GM21786 (cell line): ENCODE measurements at regions not wholly inside any gene's neighbourhood (a gene's known extent, or its start where the extent isn't known, plus 50 kb on each side); places are given as distances from the start of the nearest gene placed in this dataset.

Source experiments
- ATAC-seq: cut with Tn5 transposase; IDR thresholded peaks from one replicate; pipeline ENCODE4 v1.9.1; 2021; ENCODE audit not compliant: unreplicated experiment

DNA sequence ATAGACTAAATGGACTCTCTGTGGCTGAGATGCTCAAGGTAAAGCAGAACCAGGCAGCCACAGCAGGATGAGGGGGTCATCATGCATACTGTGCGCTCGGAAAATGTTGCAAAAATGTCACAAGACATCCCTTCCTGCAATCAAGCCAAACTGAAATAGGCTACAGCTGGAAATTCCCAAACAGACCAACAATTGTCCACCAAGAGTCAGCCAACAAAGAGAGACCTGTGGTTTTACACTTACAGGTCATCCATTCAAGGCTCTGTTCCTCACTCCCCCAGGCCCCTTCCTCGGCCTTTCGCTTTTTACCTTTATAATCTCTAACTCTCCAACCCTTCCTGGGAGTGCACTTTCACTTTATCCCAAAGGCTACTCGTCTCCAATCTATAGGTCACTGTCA, 1066.9 kb downstream of the TSN start:
- ATAC-seq = no peak

DNA sequence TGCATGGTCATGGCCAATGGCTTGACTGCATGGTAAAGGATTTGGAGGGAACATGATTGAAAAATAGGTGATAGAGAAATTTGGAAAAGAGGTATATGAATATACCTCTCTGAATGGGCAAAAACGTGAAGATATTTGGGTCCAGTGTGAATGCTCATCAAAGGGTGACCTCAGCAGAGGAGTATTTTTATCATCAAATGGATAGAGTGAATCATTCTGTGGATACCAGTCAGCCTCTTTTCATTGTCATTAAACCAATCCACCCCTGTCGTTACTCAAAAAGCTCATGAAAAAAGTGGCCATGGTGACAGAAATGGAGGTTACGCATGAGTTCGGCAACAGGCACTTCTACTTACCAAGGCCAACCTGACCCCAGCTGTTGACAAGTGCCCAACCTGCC, 1074.7 kb downstream of the TSN start:
- ATAC-seq = no peak

DNA sequence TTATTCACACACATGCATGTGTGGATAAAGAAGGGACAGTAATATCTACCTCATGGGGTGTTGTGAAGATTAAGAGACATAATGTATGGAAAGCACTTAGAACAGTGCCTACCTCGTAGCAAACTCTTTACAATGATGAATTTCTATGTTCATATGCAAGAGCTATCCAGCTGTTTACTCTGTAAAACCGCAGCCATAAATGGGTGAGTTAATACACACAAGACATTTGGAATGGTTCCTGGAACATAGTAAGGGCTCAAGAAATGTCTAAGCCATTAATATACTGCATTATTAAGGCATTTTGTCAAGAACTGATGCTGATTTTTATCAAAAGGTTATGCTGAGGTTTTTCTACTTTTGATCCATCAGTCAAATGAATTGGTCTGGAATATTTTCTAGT, 1076.2 kb downstream of the TSN start:
- no peak for ATAC-seq

DNA sequence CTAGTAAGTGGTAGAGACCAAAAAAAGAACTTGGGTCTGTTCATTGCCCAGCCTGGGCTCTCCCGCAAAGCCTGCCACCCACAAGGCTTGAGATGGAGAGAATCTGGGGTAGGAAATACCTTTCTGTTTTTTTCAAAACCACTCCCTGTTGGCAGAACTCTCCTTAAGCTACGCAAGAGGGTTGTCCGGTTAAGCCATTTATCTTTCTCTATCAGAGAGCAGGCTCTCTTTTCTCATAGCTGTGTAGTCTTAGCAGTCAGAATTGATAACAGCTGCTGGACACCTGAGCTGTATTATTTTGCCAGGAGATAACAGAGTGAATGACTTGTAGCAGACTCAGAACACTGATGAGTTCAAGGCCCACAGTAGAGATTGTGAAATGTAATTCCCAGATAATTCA, 1088.1 kb downstream of the TSN start:
- ATAC-seq = no peak

DNA sequence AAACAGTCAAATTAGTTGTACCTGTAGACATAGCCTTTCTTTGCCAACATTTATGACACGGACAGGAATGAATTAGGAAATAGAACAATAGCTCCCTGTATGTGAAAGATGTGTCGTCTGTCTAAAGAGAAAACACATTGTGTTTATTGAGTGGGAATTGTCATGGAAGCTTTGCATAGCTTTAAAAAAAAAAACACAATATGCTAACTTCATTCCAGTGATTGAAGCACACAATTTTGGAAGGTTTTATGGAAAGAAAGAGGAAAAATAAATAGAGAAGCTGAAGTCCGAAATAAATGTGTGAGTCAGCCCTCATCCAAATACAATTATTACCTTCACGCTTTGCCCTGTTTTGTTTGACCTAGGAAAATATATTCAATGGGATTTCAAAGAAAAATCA, 1095.7 kb downstream of the TSN start:
- ATAC-seq = no peak

DNA sequence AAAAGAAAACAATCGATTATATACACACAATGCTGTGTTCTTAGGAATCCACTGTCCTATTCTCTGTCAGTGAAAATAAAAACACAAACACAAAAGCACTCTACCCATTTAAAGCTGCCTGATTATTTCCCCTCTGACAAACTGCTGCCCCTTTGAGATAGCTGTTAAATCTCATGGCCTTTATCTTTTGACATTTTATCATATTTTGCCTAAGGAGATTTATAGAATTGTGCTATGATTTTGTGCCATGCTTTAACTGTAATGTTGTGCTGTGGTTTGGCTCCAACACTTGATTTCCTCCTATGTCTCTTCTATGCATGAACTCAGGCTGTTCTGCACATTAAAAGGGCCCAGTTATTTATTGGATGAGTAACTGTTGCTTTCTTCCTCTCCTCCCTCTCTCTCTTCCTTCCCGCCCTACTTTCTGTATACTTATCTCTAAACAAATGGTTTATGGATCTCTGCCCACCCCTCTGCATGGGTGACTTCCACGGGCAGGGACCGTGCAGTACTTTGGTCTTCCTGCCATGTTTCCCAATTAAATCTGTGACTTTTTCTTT, 1096.6 kb downstream of the TSN start:
- no peak for ATAC-seq

DNA sequence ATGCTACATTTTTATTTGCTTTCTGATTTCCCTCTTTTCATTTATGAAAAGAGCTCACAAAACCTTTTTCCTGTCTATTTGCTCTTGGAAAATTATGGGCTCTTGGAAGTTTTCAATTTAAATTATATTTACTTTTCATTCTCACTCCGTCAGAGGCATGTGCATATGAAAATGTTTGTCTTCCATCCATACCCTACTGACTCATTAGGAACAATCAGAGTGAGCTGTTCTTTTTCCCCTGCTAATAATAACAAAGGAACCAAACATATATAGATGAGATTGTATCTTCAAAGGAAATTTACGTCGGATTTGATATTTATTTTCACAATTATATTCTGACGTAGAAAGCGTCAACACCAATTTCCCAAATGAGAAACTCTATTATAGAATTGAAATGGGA, 1101.2 kb downstream of the TSN start:
- no peak for ATAC-seq

DNA sequence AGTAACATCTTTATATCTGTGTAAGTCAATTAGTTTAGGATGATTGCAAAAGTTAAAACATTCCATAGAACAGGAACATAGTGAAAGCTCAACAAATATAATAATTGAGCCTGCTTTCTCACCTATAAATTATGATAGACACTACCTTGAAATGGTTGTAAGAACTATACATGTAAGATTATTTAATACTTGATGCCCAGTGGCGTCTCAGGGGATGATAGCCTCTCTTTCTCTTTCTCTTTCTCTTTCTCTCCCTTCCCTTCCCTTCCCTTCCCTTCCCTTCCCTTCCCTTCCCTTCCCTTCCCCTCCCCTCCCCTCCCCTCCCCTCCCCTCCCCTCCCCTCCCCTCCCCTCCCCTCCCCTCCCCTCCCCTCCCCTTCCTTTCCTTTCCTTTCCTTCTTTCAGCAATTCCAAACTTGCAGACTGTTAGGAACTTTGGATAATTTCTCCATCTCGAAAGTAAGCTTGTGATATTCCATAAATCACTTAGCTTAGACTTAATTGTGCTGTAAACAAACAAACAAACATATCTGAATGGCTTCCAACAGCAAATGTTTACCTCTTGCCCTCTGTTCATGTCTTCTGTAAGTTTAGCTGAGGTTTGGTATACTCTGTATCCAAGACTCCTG, 1102.7 kb downstream of the TSN start:
- ATAC-seq = no peak

DNA sequence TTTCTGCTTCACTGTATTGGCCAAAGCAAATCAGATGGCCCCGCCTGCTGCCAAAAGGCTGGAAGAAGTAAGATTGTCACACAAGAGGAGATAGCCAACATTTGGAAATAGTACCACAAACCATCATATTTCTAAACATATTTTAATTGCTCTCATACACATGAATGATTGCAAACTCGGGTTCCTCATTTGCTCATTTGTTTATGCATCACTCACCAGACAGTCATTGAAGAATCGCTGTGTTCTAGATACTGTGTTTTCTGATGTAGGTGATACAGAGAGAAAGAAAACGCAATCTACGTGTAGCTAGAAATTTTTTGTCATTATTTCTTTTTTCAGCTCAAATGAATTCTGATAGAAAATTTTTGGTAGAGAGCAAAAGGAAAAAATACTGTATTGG, 1103.4 kb downstream of the TSN start:
- ATAC-seq = no peak

DNA sequence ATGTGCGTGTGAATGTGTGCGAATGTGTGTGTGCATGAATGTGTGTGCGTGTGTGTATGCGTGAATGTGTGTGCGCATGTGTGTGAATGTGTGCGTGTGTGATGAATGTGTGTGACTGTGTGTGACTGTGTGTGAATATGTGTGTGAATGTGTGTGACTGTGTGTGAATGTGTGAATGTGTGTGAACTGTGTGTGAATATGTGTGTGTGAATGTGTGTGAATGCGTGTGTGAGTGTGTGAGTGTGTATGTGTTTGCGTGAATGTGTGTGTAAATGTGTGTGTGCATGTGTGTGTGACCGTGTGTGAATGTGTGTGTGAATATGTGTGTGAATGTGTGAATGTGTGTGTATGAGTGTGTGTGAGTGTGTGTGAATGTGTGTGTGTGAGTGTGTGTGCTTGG, 1103.8 kb downstream of the TSN start:
- ATAC-seq = no peak

DNA sequence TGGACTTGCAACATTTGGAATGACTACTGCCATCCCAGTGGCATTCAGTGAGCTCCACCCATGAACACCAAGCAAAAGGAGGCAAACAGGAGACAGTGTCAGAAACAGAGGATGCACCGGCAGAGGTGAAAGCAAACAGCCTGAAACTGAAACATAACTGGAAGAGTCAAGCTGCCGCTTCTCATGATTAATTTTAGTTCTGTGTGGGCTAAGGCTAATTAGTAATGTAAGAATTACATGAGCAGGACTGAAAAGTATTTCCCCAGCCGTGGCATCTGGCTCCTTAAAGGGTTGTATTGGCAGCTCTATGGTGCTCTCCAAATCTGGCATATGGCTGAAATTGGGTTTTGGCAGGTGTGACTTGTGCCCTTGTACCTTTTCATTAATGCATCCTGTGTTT, 1108.1 kb downstream of the TSN start:
- ATAC-seq = peak; percentile 71

DNA sequence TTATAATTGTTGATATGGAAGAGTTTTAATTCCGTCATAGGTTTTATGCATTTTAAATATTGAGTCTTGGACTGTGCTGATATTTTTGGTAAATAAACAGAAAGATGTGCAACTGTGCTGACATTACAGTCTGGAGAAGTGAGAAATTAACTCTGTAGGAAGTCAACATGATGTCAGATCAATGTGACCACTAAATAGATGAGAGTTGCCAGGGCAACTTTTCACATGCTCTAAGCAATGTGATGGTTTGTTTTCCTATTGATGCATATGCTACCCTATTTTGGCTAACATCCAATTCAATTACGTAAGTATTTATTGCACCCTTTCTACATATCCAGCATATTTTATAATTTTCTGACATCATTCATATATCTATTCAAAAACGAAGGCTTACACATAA, 1109.3 kb downstream of the TSN start:
- no peak for ATAC-seq

DNA sequence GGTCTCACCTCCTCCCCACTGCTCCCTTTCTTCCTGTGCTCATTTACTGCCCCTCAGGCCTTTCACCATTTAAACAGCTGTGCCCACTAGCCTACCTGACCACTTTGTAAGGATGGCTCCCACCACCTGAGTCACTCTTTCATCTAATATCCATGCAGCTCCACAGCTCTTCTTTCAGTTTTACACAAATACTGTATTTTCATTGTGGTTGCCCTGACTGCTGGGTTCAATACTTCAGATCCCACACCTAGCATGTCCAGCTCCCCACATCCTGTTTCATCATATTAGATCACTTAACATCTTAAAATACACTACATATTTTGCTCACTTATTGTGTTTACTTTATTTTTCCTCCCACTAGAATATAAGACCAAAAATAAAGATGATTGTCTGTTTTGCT, 1110.6 kb downstream of the TSN start:
- ATAC-seq = no peak

DNA sequence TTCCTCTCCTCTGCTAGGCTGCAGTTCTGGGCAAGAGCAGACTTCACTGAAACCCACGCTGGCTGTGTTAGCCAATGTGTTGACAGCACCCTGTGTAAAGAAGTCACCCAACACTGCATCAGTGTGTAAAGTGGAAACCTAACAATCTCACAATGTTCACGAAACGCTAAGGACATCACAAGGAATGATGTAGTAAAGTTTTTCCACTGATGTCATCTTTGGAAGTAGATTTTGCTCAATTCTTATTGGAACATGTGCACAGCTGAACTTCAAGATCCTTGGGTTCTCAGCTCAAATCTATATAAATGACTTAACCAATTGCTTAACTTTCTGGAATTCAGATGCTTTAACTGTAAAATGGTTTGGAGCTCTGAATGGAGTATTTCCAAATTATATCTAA, 1112.5 kb downstream of the TSN start:
- no peak for ATAC-seq

DNA sequence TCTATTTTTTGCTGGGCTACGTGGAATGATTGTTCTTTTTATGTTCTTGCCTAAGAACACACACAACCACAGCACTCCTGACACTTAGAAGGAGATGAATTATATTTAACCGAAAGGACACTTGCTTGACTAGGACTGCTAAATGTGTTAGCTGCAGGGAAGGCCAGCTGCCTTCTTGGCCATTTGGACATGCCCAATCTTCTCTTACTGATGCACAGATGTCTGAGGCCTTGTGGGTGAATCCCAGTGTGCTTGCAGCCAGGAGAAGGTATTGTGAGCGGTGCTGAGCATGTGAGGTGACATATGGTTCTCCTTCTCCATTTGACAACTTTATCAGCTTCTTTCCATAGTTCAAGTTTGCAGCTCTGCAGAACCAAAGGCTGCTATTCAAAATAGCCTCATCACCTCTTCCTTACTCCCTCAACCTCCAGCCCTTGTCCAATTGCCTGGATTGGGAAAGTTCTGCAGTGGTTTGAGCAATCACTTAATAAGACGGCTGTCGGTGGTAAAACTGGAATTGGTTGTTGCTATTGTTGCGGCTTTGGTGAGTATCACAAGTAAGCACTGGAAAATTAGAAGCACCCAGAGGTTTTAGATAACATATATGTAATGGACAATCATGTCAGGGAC, 1113.3 kb downstream of the TSN start:
- ATAC-seq = no peak

DNA sequence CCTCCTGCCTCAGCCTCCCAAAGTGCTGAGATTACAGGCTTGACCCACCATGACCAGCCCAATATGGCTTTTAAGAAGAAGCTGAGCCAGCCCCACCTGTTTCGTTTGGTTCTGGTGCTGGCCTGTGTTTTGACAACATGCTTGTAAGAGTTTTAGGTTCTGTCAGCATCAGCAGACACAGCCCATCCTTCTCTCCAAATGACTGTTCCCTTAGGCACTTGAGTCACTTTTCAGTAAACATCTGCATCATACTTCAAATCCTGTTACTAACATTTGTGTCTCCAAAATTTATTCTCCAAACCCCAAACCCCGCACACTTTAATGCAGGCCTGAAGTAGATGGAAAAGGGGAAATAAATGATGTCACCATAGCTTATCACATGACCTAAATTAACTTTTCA, 1118.5 kb downstream of the TSN start:
- no peak for ATAC-seq

DNA sequence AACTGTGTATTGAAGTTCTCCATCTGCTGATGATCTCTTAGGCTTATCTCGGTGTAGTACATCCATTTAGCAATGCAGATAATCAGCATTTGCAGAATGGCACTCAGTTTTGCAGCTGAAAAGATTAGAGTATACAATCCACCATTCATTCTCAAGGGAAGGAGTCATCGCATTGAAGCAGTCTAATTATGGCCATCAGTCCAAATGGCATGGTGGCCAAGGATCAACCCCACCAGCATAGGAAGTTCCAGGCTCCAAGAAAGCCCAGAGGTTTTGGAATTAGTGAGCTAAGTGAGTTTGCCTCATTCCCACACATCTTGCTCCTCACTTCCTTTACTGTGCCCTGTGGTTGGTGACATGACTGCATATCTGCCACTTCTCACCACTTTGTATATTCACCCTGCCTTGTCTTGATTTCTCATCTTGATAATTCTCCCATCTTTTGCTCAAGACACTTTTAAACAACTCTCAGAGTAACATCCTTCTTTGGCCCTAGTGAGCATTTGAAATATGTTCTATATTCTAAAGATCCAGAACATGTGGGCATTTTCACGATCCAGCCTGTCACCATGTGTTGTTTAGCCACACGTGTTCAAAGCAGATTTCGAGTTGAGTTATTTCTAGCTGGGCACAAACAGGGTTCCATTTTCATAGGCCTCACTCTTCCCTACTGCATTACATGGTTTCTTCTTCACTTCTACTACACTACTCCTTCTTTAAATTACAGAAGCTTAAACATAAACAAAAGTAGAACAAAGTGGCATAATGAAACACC, 1119.8 kb downstream of the TSN start:
- ATAC-seq = no peak

DNA sequence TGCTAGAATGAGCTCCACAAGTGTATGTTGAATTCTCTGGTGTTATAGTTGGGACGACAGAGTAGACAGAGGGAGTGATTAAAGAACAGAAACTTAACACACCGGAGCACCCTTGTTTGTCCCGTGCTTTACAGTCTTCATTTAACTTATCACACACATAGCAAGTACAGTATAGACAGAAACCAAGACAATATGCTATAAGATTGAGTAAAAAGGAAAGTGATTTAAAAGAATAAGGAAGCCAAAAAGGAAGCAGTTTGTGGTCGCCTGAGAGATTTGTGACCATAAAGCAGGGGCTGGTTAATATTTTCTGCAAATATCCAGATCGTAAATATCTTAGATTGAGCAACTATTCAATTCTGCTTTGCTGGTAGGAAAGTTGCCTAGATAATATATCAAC, 1128.4 kb downstream of the TSN start:
- no peak for ATAC-seq

DNA sequence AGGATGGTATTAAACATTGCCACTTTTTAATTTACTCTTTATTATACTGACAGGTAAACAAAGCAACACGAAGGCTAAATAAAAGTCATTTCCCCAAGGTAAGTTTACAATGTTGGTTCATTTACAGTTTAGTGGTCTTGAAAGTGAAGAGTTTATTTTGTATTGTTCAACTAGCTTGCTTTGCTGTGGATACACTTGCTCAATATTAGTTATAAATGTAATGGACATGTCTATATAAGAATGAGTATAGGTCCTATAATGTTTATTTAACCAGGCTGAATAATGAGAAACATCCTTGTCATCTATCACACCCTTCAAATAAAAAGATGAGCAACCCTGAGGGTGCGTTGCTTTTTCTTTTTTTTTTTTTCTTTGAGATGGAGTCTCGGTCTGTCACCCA, 1129.4 kb downstream of the TSN start:
- no peak for ATAC-seq

DNA sequence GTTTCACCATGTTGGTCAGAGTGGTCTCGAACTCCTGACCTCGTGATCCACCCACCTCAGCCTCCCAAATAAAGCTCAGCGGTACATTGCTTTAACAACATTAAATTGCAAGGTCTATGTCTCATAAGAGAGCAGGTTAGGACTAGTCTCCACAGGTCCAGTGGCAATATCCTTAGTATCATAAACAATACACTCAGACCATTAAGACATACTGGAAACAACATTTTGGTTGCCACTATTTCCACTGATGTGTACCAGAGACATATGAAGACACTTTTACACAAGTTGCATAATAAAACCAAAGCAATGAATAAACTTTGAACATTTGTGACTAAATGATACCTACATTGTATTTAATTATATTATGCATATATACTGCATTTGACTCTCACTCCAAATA, 1130.0 kb downstream of the TSN start:
- ATAC-seq = no peak

DNA sequence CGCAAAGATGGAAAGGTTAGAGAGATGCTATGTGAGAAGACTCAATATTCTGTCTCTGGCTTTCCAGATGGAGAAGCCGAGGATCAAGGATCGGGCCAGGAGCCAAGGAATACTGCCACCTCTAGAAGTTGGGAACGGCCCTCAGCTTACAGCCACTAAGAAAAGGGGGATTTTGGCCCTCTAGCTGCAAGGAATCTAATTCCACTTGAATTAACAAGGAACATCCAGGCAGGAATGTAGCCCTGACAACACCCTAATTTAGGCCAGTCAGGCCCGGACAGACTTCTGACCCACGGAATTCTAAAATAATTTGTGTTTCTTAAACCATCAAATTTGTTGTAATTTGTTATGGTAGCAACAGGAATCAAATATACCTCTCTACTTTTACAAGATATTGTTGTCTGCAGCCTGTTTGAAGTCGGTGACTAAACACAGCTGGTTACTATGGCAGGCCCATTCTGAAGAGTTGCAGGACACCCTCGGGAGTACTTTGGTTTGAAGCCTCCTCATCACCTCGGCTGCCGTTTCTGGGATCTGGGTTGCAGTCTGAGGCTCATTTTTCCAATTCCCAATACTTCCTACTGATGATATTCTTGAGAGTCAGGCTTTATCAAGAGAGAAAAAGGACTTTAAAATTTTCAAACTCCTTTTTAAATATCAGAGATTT, 1131.2 kb downstream of the TSN start:
- ATAC-seq = no peak

DNA sequence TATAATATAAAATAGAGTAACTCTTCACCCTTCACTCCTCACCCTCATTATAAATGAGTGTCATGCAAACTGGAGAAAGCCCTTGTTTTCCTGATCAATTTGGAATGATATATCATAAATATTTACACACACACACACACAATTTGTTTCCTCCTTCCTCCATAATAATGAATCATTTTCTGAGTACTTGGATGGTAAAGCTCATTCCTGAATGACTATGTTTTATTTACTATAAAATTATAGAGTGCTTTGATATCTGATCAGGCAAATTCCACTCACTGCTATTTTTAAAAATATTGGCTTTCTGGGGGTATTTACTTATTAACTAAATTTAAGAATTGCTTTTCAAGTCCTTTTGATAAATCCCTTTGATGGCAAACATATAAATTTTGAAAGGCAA, 1125.5 kb upstream of the CNTNAP5 start:
- no peak for ATAC-seq
